ENCODE measurements at regions not wholly inside any gene's neighbourhood (a gene's known extent, or its start where the extent isn't known, plus 50 kb on each side); places are given as distances from the start of the nearest gene placed in this dataset.

GRCh38 chr22:49188091-49188490 is 639.6 kb downstream of the BRD1 start:
- Mint-ChIP-seq H3K36me3 (ENCODE audit: low read depth) (no peaks in the 10 kb centered on the region), H3K4me1 (peaks cover 4% of the 10 kb centered on the region), H3K27ac (ENCODE audit: unreplicated experiment) (no peak overlapping the region), H3K4me3 (no peak overlapping the region), H3K9me3 (no peaks in the 10 kb centered on the region), H3K27me3 (ENCODE audit: low read depth) (peaks cover 6% of the 10 kb centered on the region)
- TF ChIP-seq CTCF (conservative IDR thresholded peaks at IDR 0.05): no peak
- no peak for DNase-seq (ENCODE audit: low read depth, low spot score)

- no peak for DNase-seq (ENCODE audit: low read depth, low spot score)
- no peak for TF ChIP-seq CTCF (conservative IDR thresholded peaks at IDR 0.05)
- H3K4me1 Mint-ChIP-seq: peaks cover 9% of the 10 kb centered on the region
These were observed 640.9 kb downstream of the BRD1 start for GRCh38 chr22:49186762-49187161.

GRCh38 chr22:49186293-49186692 is 641.4 kb downstream of the BRD1 start:
- Mint-ChIP-seq H3K4me3 (no peak overlapping the region), H3K9me3 (no peaks in the 10 kb centered on the region), H3K27me3 (ENCODE audit: low read depth) (peaks cover 6% of the 10 kb centered on the region), H3K4me1 (peaks cover 9% of the 10 kb centered on the region), H3K27ac (ENCODE audit: unreplicated experiment) (no peak overlapping the region), H3K36me3 (ENCODE audit: low read depth) (no peaks in the 10 kb centered on the region)
- TF ChIP-seq CTCF (conservative IDR thresholded peaks at IDR 0.05): no peak
- no peak for DNase-seq (ENCODE audit: low read depth, low spot score)

More at GRCh38 chr22:49186762-49187161, 640.9 kb downstream of the BRD1 start:
- Mint-ChIP-seq H3K9me3 (no peaks in the 10 kb centered on the region), H3K36me3 (ENCODE audit: low read depth) (no peaks in the 10 kb centered on the region), H3K4me3 (no peak overlapping the region), H3K27ac (ENCODE audit: unreplicated experiment) (no peak overlapping the region), H3K27me3 (ENCODE audit: low read depth) (peaks cover 6% of the 10 kb centered on the region)

GRCh38 chr22:49185312-49185969 is 642.2 kb downstream of the BRD1 start:
- DNase-seq (ENCODE audit: low read depth, low spot score): no peak
- no peaks in the 10 kb centered on the region for H3K9me3 Mint-ChIP-seq
- peaks cover 6% of the 10 kb centered on the region for H3K27me3 Mint-ChIP-seq (ENCODE audit: low read depth)
- no peaks in the 10 kb centered on the region for H3K36me3 Mint-ChIP-seq (ENCODE audit: low read depth)
- TF ChIP-seq CTCF (conservative IDR thresholded peaks at IDR 0.05): no peak
- H3K27ac Mint-ChIP-seq (ENCODE audit: unreplicated experiment): no peak overlapping the region
- no peak overlapping the region for H3K4me3 Mint-ChIP-seq
- H3K4me1 Mint-ChIP-seq: peaks cover 9% of the 10 kb centered on the region

- Mint-ChIP-seq H3K36me3 (ENCODE audit: low read depth) (no peaks in the 10 kb centered on the region), H3K27ac (ENCODE audit: unreplicated experiment) (no peak overlapping the region), H3K9me3 (no peaks in the 10 kb centered on the region), H3K4me3 (no peak overlapping the region), H3K4me1 (peaks cover 9% of the 10 kb centered on the region), H3K27me3 (ENCODE audit: low read depth) (peaks cover 4% of the 10 kb centered on the region)
- no peak for DNase-seq (ENCODE audit: low read depth, low spot score)
- no peak for TF ChIP-seq CTCF (conservative IDR thresholded peaks at IDR 0.05)
These were observed 642.9 kb downstream of the BRD1 start for GRCh38 chr22:49184736-49185135.

Data from neural crest cell (in vitro differentiated cells).